Transverse colon (tissue), 4 donors: ENCODE measurements at regions not wholly inside any gene's neighbourhood (a gene's known extent, or its start where the extent isn't known, plus 50 kb on each side); places are given as distances from the start of the nearest gene placed in this dataset.

Source experiments
- DNase-seq: peaks from one replicate; pipeline ENCODE4 v3.0.0-alpha.2; 2019
- H3K27ac ChIP-seq, 4 donors: fragments of 200-600 bp; sonication (generic); 2 replicates each; pipeline ENCODE4 v1.5.1; 2016 to 2018; ENCODE audit warnings: inconsistent platforms in 4 of 4
- H3K27me3 ChIP-seq: fragments of 200-600 bp; sonication (generic); 2 replicates; pipeline ENCODE4 v1.5.1; 2017; ENCODE audit warnings: inconsistent platforms
- H3K36me3 ChIP-seq, 4 donors: fragments of 200-600 bp; sonication (generic); 2 replicates each; pipeline ENCODE4 v1.5.1; 2017 to 2019; ENCODE audit warnings: inconsistent platforms in 4 of 4
- H3K4me1 ChIP-seq, 4 donors: fragments of 200-600 bp; sonication (generic); 2 replicates each; pipeline ENCODE4 v1.5.1; 2017 to 2020; ENCODE audit warnings: inconsistent platforms in 4 of 4
- H3K4me3 ChIP-seq, 4 donors: fragments of 200-600 bp; sonication (generic); 1 replicate in 1 of 4; 2 replicates in 3 of 4; pipeline versions ENCODE4 v1.5.1 to v1.6.1; 2017 to 2019; ENCODE audit warnings: inconsistent platforms in 4 of 4
- H3K9me3 ChIP-seq, 2 donors: fragments of 200-600 bp; sonication (generic); 2 replicates each; pipeline ENCODE4 v1.5.1; 2017 to 2019; ENCODE audit warnings: inconsistent platforms in 2 of 2
- CTCF ChIP-seq, 5 experiments: fragments of 200-600 bp in 3 of 5; fragments of 450-650 bp in 2 of 5; sonication (generic) in 3 of 5; IDR thresholded peaks; 1 replicate in 2 of 5; 2 replicates in 3 of 5; pipeline ENCODE4 v1.5.1; 2016 to 2017; ENCODE audit warnings: antibody characterized with exemption in 5 of 5, inconsistent platforms in 3 of 5, mild to moderate bottlenecking in 2 of 5, moderate library complexity in 1 of 5
- EP300 ChIP-seq: sonication (generic); formaldehyde crosslinking; IDR thresholded peaks from one replicate; pipeline ENCODE4 v1.6.1; 2017; ENCODE audit warnings: antibody characterized with exemption, low read depth
- POLR2A ChIP-seq: fragments of 450-650 bp; IDR thresholded peaks from one replicate; pipeline ENCODE4 v1.6.1; 2016; ENCODE audit warnings: antibody characterized with exemption, mild to moderate bottlenecking, moderate library complexity
- POLR2AphosphoS5 ChIP-seq, 3 donors: sonication (generic); formaldehyde crosslinking; IDR thresholded peaks; one replicate each; pipeline ENCODE4 v1.6.1; 2016; ENCODE audit warnings: antibody characterized with exemption in 3 of 3
- WGBS, 2 donors: methylation state at CpG; one replicate each; pipeline ENCODE4 v1.1.5; 2018; ENCODE audit warnings: low coverage in 1 of 2; 5-methylcytosine and 5-hydroxymethylcytosine counted together
- in situ Hi-C, 4 donors: fragments of 200-750 bp; cut with MboI; loops; one replicate each; pipeline versions ENCODE4 v1.15.0 to v1.15.1; 2017; ENCODE audit warnings: low sequenced_read_pairs in 3 of 4, low pct_ligation_motif_present in 1 of 4, low pct_unique_long_range_greater_than_20kb in 1 of 4
- intact Hi-C: fragments of 100-400 bp; cut with DNase I; formaldehyde crosslinking; loops from one replicate; pipeline ENCODE4 v1.15.1; 2023; ENCODE audit warnings: low total_unique reads

- no peak for DNase-seq
- no peaks in the 10 kb centered on the region for H3K27me3 ChIP-seq
- no peaks in the 10 kb centered on the region for H3K9me3 ChIP-seq
- H3K4me3 ChIP-seq = no peak overlapping the region
- WGBS, 2 donors = 80% methylated on average over 2 of the region's 2 CpGs; no CpG with 5 or more reads in 1 of the 2 donors
- no peak overlapping the region for H3K27ac ChIP-seq
- no peaks in the 10 kb centered on the region for H3K4me1 ChIP-seq
- intact Hi-C loops = no loop called here
- in situ Hi-C loops = no loop called here
- TF ChIP-seq EP300 = no peak
- no peak for TF ChIP-seq CTCF (IDR thresholded peaks at IDR 0.05)
- no peak for TF ChIP-seq POLR2AphosphoS5 (IDR thresholded peaks at IDR 0.05)
- no peak for TF ChIP-seq POLR2A
- H3K36me3 ChIP-seq = no peaks in the 10 kb centered on the region
Measured at GRCh38 chr18:51936115-51936514, 403.9 kb upstream of the DCC start.

GRCh38 chr18:51941999-51942398, 398.0 kb upstream of the DCC start:
- Histone ChIP-seq H3K27me3 (no peaks in the 10 kb centered on the region), H3K4me1 (no peaks in the 10 kb centered on the region), H3K4me3 (no peak overlapping the region), H3K9me3 (no peaks in the 10 kb centered on the region), H3K27ac (no peak overlapping the region), H3K36me3 (no peaks in the 10 kb centered on the region)
- DNase-seq = no peak
- intact Hi-C loops (no loop called here), in situ Hi-C loops (no loop called here)
- WGBS, 2 donors = 38 to 52% methylated on average over 1 to 2 of the region's 2 CpGs
- TF ChIP-seq POLR2A (no peak), CTCF (IDR thresholded peaks at IDR 0.05) (no peak), EP300 (no peak), POLR2AphosphoS5 (IDR thresholded peaks at IDR 0.05) (no peak)

- no peak overlapping the region for H3K4me3 ChIP-seq
- no peak overlapping the region for H3K27ac ChIP-seq
- TF ChIP-seq EP300 (no peak), POLR2A (no peak), POLR2AphosphoS5 (IDR thresholded peaks at IDR 0.05) (no peak), CTCF (IDR thresholded peaks at IDR 0.05) (no peak)
- no peaks in the 10 kb centered on the region for H3K27me3 ChIP-seq
- in situ Hi-C loops (no loop called here), intact Hi-C loops (no loop called here)
- DNase-seq = no peak
- no peaks in the 10 kb centered on the region for H3K36me3 ChIP-seq
- no peaks in the 10 kb centered on the region for H3K4me1 ChIP-seq
- H3K9me3 ChIP-seq = no peaks in the 10 kb centered on the region
- WGBS, 2 donors = 40 to 57% methylated on average over 1 of the region's 1 CpG
Measured at GRCh38 chr18:51943281-51943680, 396.7 kb upstream of the DCC start.

- H3K9me3 ChIP-seq = no peaks in the 10 kb centered on the region
- H3K4me3 ChIP-seq = no peak overlapping the region
- no peaks in the 10 kb centered on the region for H3K4me1 ChIP-seq
- TF ChIP-seq POLR2A (no peak), EP300 (no peak), CTCF (IDR thresholded peaks at IDR 0.05) (no peak), POLR2AphosphoS5 (IDR thresholded peaks at IDR 0.05) (no peak)
- no peak overlapping the region for H3K27ac ChIP-seq
- DNase-seq = no peak
- intact Hi-C loops = no loop called here
- in situ Hi-C loops = no loop called here
- WGBS, 2 donors = 47 to 61% methylated on average over 4 of the region's 4 CpGs
- H3K27me3 ChIP-seq = no peaks in the 10 kb centered on the region
- no peaks in the 10 kb centered on the region for H3K36me3 ChIP-seq
Measured at GRCh38 chr18:51946946-51947345, 393.1 kb upstream of the DCC start.
